Loucy (cell line): ENCODE measurements at regions not wholly inside any gene's neighbourhood (a gene's known extent, or its start where the extent isn't known, plus 50 kb on each side); places are given as distances from the start of the nearest gene placed in this dataset.

Experiments
- H2AFZ ChIP-seq: fragments of 200-600 bp; sonication (generic); 2 replicates; pipeline ENCODE4 v1.6.0; 2016; ENCODE audit warnings: antibody characterized with exemption, mild to moderate bottlenecking, low read length, moderate library complexity
- H3F3A ChIP-seq: fragments of 200-600 bp; 2 replicates; pipeline ENCODE4 v1.6.0; 2016; ENCODE audit warnings: antibody characterized with exemption, low read depth, mild to moderate bottlenecking
- H3K27me3 ChIP-seq: fragments of 200-600 bp; sonication (generic); 2 replicates; pipeline ENCODE4 v1.6.1; 2014; ENCODE audit warnings: low read length, mild to moderate bottlenecking; ENCODE audit not compliant: insufficient read depth, poor library complexity, severe bottlenecking
- H3K36me3 ChIP-seq: fragments of 200-600 bp; sonication (generic); 2 replicates; pipeline ENCODE4 v1.6.1; 2016; ENCODE audit warnings: low read length; ENCODE audit not compliant: insufficient read depth
- H3K4me1 ChIP-seq: fragments of 200-600 bp; sonication (generic); 2 replicates; pipeline ENCODE4 v1.5.1; 2014; ENCODE audit warnings: low read length, mild to moderate bottlenecking; ENCODE audit not compliant: insufficient read depth, poor library complexity, severe bottlenecking
- H3K4me2 ChIP-seq: fragments of 200-600 bp; sonication (generic); 2 replicates; pipeline ENCODE4 v1.6.0; 2014; ENCODE audit warnings: antibody characterized with exemption, low read length, low read depth, mild to moderate bottlenecking; ENCODE audit not compliant: poor library complexity, severe bottlenecking
- H3K4me3 ChIP-seq: fragments of 200-600 bp; sonication (generic); 2 replicates; pipeline ENCODE4 v1.5.1; 2014; ENCODE audit warnings: low read length, mild to moderate bottlenecking, mixed read lengths; ENCODE audit not compliant: poor library complexity, severe bottlenecking
- H3K79me2 ChIP-seq: fragments of 200-600 bp; sonication (generic); 2 replicates; pipeline ENCODE4 v1.6.1; 2014; ENCODE audit warnings: low read length; ENCODE audit not compliant: insufficient read depth
- H3K9ac ChIP-seq: fragments of 200-600 bp; sonication (generic); 2 replicates; pipeline ENCODE4 v1.6.0; 2014; ENCODE audit warnings: mild to moderate bottlenecking, low read depth, low read length, moderate library complexity; ENCODE audit not compliant: poor library complexity, severe bottlenecking
- H3K9me2 ChIP-seq: fragments of 200-600 bp; sonication (generic); replicated peaks from 2 replicates; pipeline ENCODE4 v1.6.1; 2016; ENCODE audit warnings: low read depth, low read length, mixed read lengths
- H3K9me3 ChIP-seq: fragments of 200-600 bp; sonication (generic); 2 replicates; pipeline ENCODE4 v1.6.1; 2014; ENCODE audit warnings: mild to moderate bottlenecking, antibody characterized with exemption, low read length, low read depth; ENCODE audit not compliant: insufficient read depth
- H4K20me1 ChIP-seq: fragments of 200-600 bp; sonication (generic); 2 replicates; pipeline ENCODE4 v1.6.0; 2014; ENCODE audit warnings: antibody characterized with exemption, low read length, mild to moderate bottlenecking; ENCODE audit not compliant: insufficient read depth, poor library complexity, severe bottlenecking
- EZH2phosphoT487 ChIP-seq: fragments of 200-600 bp; IDR thresholded peaks from 2 replicates; pipeline ENCODE4 v1.6.1; 2018; ENCODE audit warnings: antibody characterized with exemption, mild to moderate bottlenecking, moderate library complexity, borderline replicate concordance
- TF ChIP-seq, protein P1 (sequence below): fragments of 200-600 bp; sonication (generic); conservative IDR thresholded peaks from 2 replicates; pipeline ENCODE4 v1.5.1; 2014; ENCODE audit warnings: mild to moderate bottlenecking, antibody characterized with exemption, low read length

DNA sequence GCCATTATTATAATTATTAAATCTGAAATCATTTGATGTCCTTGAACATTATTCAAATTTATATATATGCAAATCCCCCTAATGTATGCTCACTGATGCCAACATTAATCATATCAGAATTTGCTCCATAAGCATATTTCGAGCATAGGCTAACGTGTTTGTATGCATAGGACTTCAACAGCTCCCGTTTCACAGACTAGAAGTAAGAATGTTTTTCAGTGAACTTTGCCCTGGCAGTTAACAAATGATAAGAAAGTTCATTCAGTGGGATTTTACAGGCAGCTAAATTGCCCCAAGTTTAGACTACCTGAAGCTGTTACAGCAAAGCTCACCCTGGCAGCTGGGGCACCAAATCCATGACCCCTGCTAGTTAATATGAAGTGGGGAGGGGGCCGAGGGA, 272.0 kb downstream of the LNPK start:
- H3K36me3 ChIP-seq: no peaks in the 10 kb centered on the region
- no peak for TF ChIP-seq EZH2phosphoT487
- TF ChIP-seq, protein P1, sequence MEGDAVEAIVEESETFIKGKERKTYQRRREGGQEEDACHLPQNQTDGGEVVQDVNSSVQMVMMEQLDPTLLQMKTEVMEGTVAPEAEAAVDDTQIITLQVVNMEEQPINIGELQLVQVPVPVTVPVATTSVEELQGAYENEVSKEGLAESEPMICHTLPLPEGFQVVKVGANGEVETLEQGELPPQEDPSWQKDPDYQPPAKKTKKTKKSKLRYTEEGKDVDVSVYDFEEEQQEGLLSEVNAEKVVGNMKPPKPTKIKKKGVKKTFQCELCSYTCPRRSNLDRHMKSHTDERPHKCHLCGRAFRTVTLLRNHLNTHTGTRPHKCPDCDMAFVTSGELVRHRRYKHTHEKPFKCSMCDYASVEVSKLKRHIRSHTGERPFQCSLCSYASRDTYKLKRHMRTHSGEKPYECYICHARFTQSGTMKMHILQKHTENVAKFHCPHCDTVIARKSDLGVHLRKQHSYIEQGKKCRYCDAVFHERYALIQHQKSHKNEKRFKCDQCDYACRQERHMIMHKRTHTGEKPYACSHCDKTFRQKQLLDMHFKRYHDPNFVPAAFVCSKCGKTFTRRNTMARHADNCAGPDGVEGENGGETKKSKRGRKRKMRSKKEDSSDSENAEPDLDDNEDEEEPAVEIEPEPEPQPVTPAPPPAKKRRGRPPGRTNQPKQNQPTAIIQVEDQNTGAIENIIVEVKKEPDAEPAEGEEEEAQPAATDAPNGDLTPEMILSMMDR: no peak
- no peak overlapping the region for H2AFZ ChIP-seq
- no peaks in the 10 kb centered on the region for H3K79me2 ChIP-seq
- H3K27me3 ChIP-seq: no peaks in the 10 kb centered on the region
- no peaks in the 10 kb centered on the region for H3F3A ChIP-seq
- no peaks in the 10 kb centered on the region for H3K4me1 ChIP-seq
- no peak overlapping the region for H3K4me3 ChIP-seq
- H3K4me2 ChIP-seq: no peak overlapping the region
- no peak overlapping the region for H3K9ac ChIP-seq
- H3K9me2 ChIP-seq: no peaks in the 10 kb centered on the region
- no peaks in the 10 kb centered on the region for H3K9me3 ChIP-seq
- H4K20me1 ChIP-seq: no peaks in the 10 kb centered on the region

DNA sequence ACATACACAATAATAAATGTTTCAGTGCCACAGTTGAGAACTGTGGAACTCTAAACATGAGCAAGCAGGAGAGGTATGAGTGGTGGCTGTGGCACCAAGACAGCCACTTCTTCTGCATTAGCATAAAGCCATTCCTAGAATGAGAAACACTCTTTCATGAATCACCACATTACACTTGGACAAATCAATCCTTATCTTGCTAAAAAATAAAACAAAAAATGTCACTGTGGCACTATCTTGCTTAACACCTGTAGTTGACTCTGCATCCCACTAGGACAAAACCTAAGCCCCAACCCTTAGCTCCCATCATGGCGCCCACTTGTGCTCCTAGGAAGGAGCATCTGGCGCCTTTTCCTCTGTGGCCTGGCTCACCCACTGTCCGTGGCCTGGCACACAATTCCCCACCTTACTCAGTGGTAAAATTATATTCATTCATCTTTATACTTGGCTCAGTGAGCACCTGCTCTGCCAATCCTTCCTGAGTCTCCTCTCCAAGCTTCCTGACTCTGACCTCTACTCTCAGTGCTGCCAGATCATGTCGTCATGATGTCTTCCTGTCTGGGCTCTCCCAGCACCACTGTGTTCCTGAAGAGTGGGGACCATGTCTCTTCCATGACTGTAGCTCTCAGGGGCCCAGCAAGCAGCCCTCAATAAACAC, 272.9 kb downstream of the LNPK start:
- H3K79me2 ChIP-seq: no peaks in the 10 kb centered on the region
- no peaks in the 10 kb centered on the region for H3K36me3 ChIP-seq
- H3F3A ChIP-seq: no peaks in the 10 kb centered on the region
- TF ChIP-seq, protein P1: no peak
- TF ChIP-seq EZH2phosphoT487: no peak
- H3K9me2 ChIP-seq: no peaks in the 10 kb centered on the region
- H3K27me3 ChIP-seq: no peaks in the 10 kb centered on the region
- no peak overlapping the region for H3K4me2 ChIP-seq
- H3K4me3 ChIP-seq: no peak overlapping the region
- H3K9ac ChIP-seq: no peak overlapping the region
- H3K4me1 ChIP-seq: no peaks in the 10 kb centered on the region
- no peaks in the 10 kb centered on the region for H4K20me1 ChIP-seq
- H2AFZ ChIP-seq: no peak overlapping the region
- no peaks in the 10 kb centered on the region for H3K9me3 ChIP-seq

DNA sequence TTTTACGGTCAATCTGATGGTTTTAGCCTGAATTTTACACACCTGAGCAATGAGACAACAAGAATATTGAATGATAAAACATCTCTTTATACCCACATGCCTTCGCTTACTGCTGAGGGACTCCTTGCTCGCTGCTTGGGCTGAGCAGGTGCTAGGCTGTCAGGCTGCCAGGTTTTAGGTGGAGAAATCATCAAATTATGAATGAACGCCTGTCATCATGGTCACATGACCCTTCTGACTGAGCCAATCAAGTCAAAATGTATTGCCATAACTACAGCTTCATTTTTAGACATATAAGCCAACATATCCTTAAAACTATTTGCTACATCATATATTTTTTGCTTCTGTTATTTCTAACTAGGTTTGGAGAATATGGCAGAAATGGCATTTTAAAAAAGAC, 274.0 kb downstream of the LNPK start:
- H3K27me3 ChIP-seq: no peaks in the 10 kb centered on the region
- H3K9me2 ChIP-seq: no peaks in the 10 kb centered on the region
- H3K79me2 ChIP-seq: no peaks in the 10 kb centered on the region
- no peaks in the 10 kb centered on the region for H3K4me1 ChIP-seq
- no peaks in the 10 kb centered on the region for H4K20me1 ChIP-seq
- no peaks in the 10 kb centered on the region for H3K36me3 ChIP-seq
- H3K4me2 ChIP-seq: no peak overlapping the region
- H2AFZ ChIP-seq: no peak overlapping the region
- H3K9ac ChIP-seq: no peak overlapping the region
- H3K4me3 ChIP-seq: no peak overlapping the region
- no peaks in the 10 kb centered on the region for H3F3A ChIP-seq
- H3K9me3 ChIP-seq: 0 out of 2 replicates have a peak, but pooled peaks cover 2% of the 10 kb centered on the region
- TF ChIP-seq EZH2phosphoT487: no peak
- TF ChIP-seq, protein P1: no peak
